ENCODE measurements at regions not wholly inside any gene's neighbourhood (a gene's known extent, or its start where the extent isn't known, plus 50 kb on each side); places are given as distances from the start of the nearest gene placed in this dataset.
"Not testable (repeated sequence)": the region's sequence is repeated elsewhere in the genome, so short reads cannot be mapped to it uniquely, and the experiment has no call there.

DNA sequence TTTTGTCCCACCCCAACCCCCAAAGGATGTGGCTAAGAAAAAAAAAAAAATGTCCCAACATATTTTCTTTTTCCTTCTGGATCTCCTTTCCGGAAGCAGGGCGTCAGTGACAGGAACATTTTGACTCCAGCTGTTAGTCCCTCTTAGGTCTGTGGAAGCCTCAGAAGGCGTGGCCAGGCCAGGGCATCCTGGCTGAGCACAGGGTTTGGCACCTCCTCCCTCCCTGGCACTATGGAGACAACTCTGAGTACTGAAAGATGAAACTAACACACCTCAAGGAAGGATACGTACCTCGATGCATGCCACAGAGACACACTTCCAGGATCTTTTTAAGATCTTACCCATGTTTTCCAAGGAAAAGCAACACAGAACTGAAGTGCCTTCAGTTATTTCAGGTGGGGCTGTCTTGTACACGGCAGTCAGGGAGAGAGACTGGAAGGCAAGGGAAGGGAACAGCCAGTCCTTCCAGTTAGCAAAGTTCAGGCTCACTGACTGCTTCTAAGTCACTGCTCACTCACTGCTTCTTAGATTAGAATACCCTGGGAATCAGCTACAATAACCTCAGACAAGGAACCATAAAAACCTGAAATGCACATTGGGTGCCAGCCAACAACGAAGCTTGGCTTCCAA is 406.9 kb upstream of the NPAP1 start:
- not testable (repeated sequence) for DNase-seq (ENCODE audit: low read depth)

DNA sequence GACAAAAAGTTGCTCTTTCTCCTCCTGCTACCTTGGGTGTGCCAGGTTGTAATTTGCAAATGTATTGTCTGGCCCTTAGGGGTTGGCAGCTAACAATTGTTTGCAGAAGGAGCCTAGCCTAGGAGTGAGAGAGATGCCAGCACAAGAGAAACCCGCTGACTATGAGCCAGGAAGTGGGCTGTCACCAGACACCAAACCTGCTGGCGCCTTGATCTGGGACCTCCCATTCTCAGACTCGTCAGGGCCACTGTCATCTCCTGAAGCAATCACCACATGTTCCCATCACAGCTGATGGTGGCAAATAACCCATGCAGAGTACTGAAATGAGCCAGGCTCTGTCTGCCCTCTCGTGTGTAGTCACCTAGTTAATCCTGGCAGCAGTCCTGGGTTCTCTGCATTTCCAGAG is 406.4 kb upstream of the NPAP1 start:
- no peak overlapping the region for H3K4me3 ChIP-seq (ENCODE audit: low read depth, low read length)
- TF ChIP-seq, protein P1, sequence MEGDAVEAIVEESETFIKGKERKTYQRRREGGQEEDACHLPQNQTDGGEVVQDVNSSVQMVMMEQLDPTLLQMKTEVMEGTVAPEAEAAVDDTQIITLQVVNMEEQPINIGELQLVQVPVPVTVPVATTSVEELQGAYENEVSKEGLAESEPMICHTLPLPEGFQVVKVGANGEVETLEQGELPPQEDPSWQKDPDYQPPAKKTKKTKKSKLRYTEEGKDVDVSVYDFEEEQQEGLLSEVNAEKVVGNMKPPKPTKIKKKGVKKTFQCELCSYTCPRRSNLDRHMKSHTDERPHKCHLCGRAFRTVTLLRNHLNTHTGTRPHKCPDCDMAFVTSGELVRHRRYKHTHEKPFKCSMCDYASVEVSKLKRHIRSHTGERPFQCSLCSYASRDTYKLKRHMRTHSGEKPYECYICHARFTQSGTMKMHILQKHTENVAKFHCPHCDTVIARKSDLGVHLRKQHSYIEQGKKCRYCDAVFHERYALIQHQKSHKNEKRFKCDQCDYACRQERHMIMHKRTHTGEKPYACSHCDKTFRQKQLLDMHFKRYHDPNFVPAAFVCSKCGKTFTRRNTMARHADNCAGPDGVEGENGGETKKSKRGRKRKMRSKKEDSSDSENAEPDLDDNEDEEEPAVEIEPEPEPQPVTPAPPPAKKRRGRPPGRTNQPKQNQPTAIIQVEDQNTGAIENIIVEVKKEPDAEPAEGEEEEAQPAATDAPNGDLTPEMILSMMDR (conservative IDR thresholded peaks at IDR 0.05; ENCODE audit: low read depth, low read length) = no peak
- DNase-seq (ENCODE audit: low read depth) = no peak

More for the DNA sequence above, 406.9 kb upstream of the NPAP1 start:
- H3K4me3 ChIP-seq (ENCODE audit: low read depth, low read length) = not testable (repeated sequence)

DNA sequence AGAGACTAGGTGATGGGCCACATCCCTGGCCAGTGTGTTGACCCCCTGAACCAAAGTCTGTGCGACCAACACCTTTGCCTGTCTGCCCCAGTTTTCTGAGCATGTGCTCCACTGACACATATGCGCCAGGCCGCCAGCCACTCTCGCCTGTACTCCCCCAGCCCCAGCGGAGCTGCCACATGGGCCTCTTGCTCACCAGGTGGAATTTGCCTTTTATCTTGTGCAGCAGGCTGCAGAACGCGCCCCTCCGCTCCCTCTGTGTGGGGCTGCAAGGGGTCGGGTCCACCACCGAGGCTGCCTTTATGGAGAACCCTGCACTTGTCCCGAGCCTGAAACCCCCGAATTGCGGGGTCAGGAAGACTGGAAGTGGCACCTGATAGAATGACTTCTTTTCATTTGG is 405.7 kb upstream of the NPAP1 start:
- DNase-seq (ENCODE audit: low read depth) = no peak
- no peak overlapping the region for H3K4me3 ChIP-seq (ENCODE audit: low read depth, low read length)
- TF ChIP-seq, protein P1 (conservative IDR thresholded peaks at IDR 0.05; ENCODE audit: low read depth, low read length) = no peak

DNA sequence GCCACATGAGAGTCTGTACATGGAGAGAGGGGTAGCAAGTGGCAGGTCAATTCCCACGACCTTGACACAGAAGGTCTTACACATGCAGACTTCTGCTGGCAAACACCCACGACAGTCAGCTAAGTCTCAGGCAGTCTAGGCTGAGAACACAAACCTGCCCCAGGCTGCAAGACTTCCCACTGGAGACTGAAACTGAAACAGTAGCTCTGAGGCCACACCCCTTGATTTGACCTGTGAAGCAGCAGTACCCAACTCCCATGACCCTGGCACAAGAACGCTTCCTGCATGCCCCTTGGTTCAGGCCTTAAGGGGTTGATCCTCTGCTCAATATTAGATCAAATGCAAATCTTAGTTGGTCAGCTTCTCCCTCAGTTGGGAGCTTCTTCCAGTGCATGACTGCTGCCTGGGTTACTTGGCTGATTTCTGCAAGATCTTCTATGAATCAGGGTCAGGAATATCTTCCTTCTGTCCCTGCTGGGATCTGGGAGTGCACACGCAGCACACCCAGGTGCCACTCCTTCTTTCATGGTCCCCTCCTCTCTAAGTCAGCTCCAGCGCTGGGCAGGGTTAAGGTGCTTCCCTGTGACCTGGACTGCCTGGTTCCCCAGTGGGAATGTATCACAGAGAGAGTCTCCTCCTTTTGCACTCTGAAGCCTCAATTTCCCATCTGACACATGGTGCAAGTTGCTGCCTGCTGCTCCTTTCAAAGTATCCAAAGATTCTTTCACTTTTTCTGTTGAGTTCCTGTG is 403.9 kb upstream of the NPAP1 start:
- H3K4me3 ChIP-seq (ENCODE audit: low read depth, low read length); DNase-seq (ENCODE audit: low read depth): not testable (repeated sequence)

DNA sequence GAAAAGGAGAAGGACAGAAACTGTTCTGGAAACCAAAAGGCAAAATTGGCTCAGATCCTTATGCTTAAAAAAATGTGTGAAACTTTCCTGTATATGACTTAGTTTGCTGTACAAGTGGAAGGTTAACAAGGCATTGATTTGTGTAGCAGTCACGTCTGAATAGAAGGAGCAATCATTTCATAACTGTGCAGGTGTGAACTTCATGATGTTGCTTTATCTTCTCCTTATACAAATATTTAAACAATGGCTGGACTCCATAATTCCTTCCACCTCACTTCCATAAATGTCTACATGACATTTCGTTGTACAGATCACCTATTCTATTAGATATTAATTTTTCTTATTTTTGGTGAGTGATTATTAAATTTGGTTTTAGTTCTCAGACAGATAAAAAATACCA is 382.7 kb upstream of the NPAP1 start:
- no peak for DNase-seq (ENCODE audit: low read depth)
- TF ChIP-seq, protein P1 (conservative IDR thresholded peaks at IDR 0.05; ENCODE audit: low read depth, low read length) = no peak
- no peak overlapping the region for H3K4me3 ChIP-seq (ENCODE audit: low read depth, low read length)

DNA sequence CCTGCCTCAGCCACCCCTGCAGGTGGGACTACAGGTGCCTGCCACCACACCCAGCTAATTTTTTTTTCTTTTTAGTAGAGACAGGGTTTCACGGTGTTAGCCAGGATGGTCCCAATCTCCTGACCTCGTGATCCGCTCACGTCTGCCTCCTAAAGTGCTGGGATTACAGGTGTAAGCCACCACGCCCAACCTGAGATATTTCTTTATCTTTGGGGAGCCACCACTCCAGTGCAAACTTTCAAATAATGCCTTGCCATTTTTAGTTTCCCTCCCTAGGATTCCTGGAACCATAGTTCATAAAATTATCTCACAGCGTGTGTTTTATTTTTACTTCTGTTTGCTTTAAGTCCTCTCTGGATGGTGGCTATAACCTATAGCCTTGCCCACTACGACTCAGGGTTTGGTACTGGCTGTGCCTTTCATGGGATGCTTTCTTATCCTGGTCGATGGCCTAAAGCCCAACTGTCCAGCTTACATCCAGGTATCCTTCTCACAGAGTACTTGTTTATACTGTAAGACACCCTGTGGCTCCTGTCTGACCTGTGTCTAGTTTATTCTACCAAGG is 374.7 kb upstream of the NPAP1 start:
- not testable (repeated sequence) for H3K4me3 ChIP-seq (ENCODE audit: low read depth, low read length); DNase-seq (ENCODE audit: low read depth)

DNA sequence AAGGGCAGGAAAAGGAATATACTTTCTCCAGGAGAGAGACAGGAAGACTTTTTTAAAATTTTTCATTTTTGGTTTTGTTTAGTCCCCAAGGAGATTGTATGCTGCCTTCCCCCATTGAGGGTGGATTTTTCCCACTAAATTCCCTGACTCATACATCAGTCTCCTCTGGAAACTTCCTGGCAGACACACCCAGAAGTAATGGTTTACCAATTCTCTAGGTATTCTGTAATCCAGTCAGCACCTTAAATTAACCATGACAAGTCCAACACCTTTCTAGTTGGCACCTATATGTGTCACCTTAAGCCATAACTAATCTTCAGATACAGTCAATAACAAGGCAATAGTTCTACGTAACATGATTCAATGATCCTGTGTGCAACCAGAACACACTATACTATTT is 373.6 kb upstream of the NPAP1 start:
- H3K4me3 ChIP-seq (ENCODE audit: low read depth, low read length); DNase-seq (ENCODE audit: low read depth): not testable (repeated sequence)

DNA sequence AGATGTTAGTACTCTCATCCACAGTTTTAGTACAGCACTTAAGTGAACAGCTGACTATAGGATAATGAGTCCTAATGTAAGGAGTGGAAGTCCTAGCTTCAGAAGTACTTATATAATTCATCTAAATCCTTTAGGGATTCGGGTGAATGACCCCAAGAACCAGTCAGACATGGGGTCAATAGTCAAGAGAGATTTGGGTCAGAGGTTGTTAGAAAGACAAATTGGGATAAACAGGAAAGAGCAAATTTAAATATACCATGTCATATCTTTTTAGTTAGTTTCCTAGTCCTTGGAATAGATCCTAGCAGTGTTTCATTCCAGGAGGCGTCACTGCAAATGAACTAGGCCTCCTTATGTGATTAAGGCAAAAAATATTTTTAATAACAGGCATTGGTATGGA is 370.8 kb upstream of the NPAP1 start:
- DNase-seq (ENCODE audit: low read depth); H3K4me3 ChIP-seq (ENCODE audit: low read depth, low read length): not testable (repeated sequence)

DNA sequence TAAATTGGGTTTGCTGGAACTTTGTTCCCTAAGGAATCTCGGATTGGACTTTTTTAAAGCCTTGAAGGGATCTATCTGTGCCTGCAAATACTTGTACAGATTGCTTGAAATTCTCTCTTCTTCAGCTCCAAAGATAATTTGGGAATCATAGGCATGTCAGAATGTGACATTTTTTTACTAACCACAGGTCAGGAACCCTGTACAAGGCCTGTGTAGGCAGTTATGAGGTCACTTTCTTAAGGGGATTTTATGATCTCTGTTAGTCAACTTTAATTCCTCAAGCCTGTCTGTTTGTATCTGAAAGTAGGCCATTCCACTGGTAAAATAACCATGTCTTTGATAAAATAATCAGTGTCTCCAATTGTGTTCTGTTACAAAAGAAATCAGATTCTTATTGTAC is 369.9 kb upstream of the NPAP1 start:
- not testable (repeated sequence) for H3K4me3 ChIP-seq (ENCODE audit: low read depth, low read length); DNase-seq (ENCODE audit: low read depth)

DNA sequence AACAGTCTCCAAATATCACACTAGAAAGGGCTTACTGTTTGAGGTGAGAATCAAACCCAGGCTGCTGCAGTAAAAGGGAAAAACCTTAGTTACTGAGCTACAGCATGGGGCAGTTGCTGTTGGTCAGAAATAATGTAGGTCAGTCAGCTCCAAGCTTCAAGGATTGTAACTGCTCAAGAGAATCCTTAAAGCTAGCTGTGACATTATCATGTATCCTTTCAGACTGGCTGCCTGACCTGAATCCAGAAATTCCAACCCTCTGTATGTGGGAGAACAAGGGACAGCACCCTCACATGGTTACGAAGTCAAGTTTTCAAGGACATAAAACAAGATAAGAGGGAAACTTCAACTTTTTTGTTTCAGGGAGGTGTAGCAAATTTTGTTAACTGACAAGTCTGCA is 365.9 kb upstream of the NPAP1 start:
- not testable (repeated sequence) for H3K4me3 ChIP-seq (ENCODE audit: low read depth, low read length); DNase-seq (ENCODE audit: low read depth)

DNA sequence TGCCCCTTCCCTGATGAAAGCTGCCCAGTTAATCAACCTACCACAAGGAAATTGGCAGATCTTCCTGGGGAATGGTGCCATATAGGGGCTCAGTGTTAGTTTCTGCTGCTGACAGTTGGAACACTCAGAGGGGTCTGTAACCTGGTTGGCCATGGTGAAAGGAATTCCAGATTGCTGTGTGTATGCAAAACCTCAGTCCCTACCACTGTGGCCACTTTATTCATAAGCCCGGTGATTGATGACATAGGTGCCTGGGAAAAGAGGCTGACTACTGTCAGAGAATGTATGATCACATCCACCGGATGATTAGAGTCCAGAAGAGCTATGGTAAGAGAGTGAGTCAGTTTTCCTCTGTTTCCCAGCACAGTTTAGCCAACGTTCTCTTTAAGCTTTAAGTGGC is 363.9 kb upstream of the NPAP1 start:
- not testable (repeated sequence) for H3K4me3 ChIP-seq (ENCODE audit: low read depth, low read length); DNase-seq (ENCODE audit: low read depth)

DNA sequence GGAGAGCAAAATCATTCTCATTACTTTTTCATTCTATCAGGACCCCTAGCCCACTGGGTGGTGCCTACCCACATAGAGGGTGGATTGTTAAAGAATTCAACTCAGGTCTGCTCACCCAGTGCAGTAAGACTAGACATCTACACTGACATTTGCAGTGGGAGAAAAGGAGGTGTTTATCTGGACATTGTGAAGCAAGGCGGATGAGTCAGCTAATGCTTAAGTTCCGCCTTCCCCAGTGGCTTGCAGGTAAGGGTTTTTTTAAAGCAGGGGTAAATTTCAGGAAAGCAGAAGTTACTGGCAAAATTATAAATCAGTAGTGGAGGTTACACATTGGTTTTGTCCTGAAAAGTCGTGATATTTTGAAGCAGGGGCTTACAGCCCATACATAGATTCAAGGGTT is 359.2 kb upstream of the NPAP1 start:
- not testable (repeated sequence) for H3K4me3 ChIP-seq (ENCODE audit: low read depth, low read length); DNase-seq (ENCODE audit: low read depth)

All from choroid plexus epithelial cell (primary cell).